ENCODE measurements at regions not wholly inside any gene's neighbourhood (a gene's known extent, or its start where the extent isn't known, plus 50 kb on each side); places are given as distances from the start of the nearest gene placed in this dataset.

- TF ChIP-seq CTCF (IDR thresholded peaks at IDR 0.05; ENCODE audit: insufficient read depth, low read length, poor library complexity, severe bottlenecking) (no peak), EZH2phosphoT487 (conservative IDR thresholded peaks at IDR 0.05; ENCODE audit: low read length) (no peak)
Observed at GRCh38 chr12:98406378-98406777, 109.0 kb upstream of the TMPO start.
